CD4-positive, alpha-beta T cell treated with Interleukin-21 for 1 hour (primary cell): ENCODE measurements at regions not wholly inside any gene's neighbourhood (a gene's known extent, or its start where the extent isn't known, plus 50 kb on each side); places are given as distances from the start of the nearest gene placed in this dataset.

ENCODE experiments used
- DNase-seq: peaks from one replicate; pipeline ENCODE4 v3.0.0-alpha.2; 2020

- DNase-seq: no peak
These were observed 1286.6 kb downstream of the FSTL5 start for GRCh38 chr4:160877087-160877790.

GRCh38 chr4:160880180-160880579 is 1283.6 kb downstream of the FSTL5 start:
- DNase-seq: no peak

GRCh38 chr4:160887668-160888067 is 1276.1 kb downstream of the FSTL5 start:
- no peak for DNase-seq

GRCh38 chr4:160894128-160894527 is 1269.7 kb downstream of the FSTL5 start:
- DNase-seq: no peak

GRCh38 chr4:160894809-160895208 is 1269.0 kb downstream of the FSTL5 start:
- DNase-seq: no peak

- DNase-seq: no peak
These were observed 1236.5 kb downstream of the FSTL5 start for GRCh38 chr4:160927311-160927710.

- DNase-seq: no peak
These were observed 1235.3 kb downstream of the FSTL5 start for GRCh38 chr4:160928482-160928881.

GRCh38 chr4:160947653-160948052 is 1216.1 kb downstream of the FSTL5 start:
- DNase-seq: no peak

GRCh38 chr4:160956875-160957274 is 1206.9 kb downstream of the FSTL5 start:
- no peak for DNase-seq

- DNase-seq: no peak
These were observed 1193.9 kb downstream of the FSTL5 start for GRCh38 chr4:160969925-160970324.

- no peak for DNase-seq
These were observed 1183.7 kb downstream of the FSTL5 start for GRCh38 chr4:160980091-160980490.

GRCh38 chr4:160981083-160981482 is 1182.7 kb downstream of the FSTL5 start:
- no peak for DNase-seq

GRCh38 chr4:160983035-160983434 is 1180.8 kb downstream of the FSTL5 start:
- DNase-seq: no peak

GRCh38 chr4:161002386-161002785 is 1161.4 kb downstream of the FSTL5 start:
- no peak for DNase-seq

GRCh38 chr4:161003418-161004057 is 1160.3 kb downstream of the FSTL5 start:
- DNase-seq: no peak

GRCh38 chr4:161005746-161006145 is 1158.1 kb downstream of the FSTL5 start:
- no peak for DNase-seq

GRCh38 chr4:161008527-161008926 is 1155.3 kb downstream of the FSTL5 start:
- no peak for DNase-seq

GRCh38 chr4:161010227-161010626 is 1153.6 kb downstream of the FSTL5 start:
- no peak for DNase-seq
